ENCODE measurements at regions not wholly inside any gene's neighbourhood (a gene's known extent, or its start where the extent isn't known, plus 50 kb on each side); places are given as distances from the start of the nearest gene placed in this dataset.

- H3K4me3 ChIP-seq: no peak overlapping the region
- H3K4me1 ChIP-seq (ENCODE audit: insufficient read depth): no peaks in the 10 kb centered on the region
- DNase-seq: no peak
- H3K9me3 ChIP-seq: no peaks in the 10 kb centered on the region
- WGBS, 3 donors: 12 to 15% (median 14%) methylated on average over 2 of the region's 2 CpGs
- TF ChIP-seq, protein P1, sequence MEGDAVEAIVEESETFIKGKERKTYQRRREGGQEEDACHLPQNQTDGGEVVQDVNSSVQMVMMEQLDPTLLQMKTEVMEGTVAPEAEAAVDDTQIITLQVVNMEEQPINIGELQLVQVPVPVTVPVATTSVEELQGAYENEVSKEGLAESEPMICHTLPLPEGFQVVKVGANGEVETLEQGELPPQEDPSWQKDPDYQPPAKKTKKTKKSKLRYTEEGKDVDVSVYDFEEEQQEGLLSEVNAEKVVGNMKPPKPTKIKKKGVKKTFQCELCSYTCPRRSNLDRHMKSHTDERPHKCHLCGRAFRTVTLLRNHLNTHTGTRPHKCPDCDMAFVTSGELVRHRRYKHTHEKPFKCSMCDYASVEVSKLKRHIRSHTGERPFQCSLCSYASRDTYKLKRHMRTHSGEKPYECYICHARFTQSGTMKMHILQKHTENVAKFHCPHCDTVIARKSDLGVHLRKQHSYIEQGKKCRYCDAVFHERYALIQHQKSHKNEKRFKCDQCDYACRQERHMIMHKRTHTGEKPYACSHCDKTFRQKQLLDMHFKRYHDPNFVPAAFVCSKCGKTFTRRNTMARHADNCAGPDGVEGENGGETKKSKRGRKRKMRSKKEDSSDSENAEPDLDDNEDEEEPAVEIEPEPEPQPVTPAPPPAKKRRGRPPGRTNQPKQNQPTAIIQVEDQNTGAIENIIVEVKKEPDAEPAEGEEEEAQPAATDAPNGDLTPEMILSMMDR (IDR thresholded peaks at IDR 0.05): no peak
- TF ChIP-seq EP300 (IDR thresholded peaks at IDR 0.05) (no peak), POLR2A (IDR thresholded peaks at IDR 0.05) (no peak)
- H3K36me3 ChIP-seq: no peaks in the 10 kb centered on the region
- no peak overlapping the region for H3K27ac ChIP-seq
- intact Hi-C loops (cut with DNase I): no loop called here
- H3K27me3 ChIP-seq: no peaks in the 10 kb centered on the region
These were observed 176.5 kb upstream of the UBASH3B start for GRCh38 chr11:122478986-122479385.

DNA sequence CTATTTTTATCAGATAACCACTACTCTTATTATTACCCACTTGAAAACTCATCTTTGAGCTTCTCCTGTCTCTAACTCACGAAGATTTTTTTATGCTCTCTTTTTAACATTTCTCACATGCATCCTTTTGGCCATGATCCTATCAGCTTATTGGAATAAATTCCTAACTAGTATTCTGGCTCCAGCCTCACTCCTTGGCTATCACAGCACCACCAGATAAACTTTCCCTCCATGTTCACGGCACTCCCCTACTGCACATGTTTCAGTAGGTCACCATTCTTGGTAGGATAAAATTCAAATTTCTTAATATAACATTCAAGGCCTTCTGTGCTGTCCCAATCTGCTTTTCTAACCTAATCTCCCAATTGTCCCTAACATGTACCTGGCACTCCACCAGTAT lies 186.6 kb upstream of the UBASH3B start:
- TF ChIP-seq POLR2A (IDR thresholded peaks at IDR 0.05) (no peak), EP300 (IDR thresholded peaks at IDR 0.05) (no peak)
- TF ChIP-seq, protein P1 (IDR thresholded peaks at IDR 0.05): no peak
- H3K36me3 ChIP-seq: no peaks in the 10 kb centered on the region
- H3K9me3 ChIP-seq: no peaks in the 10 kb centered on the region
- no peak overlapping the region for H3K27ac ChIP-seq
- H3K27me3 ChIP-seq: no peaks in the 10 kb centered on the region
- WGBS, 3 donors: 25 to 28% (median 25%) methylated on average over 2 of the region's 2 CpGs
- DNase-seq: no peak
- intact Hi-C loops (cut with DNase I): no loop called here
- H3K4me3 ChIP-seq: no peak overlapping the region
- no peaks in the 10 kb centered on the region for H3K4me1 ChIP-seq (ENCODE audit: insufficient read depth)

DNA sequence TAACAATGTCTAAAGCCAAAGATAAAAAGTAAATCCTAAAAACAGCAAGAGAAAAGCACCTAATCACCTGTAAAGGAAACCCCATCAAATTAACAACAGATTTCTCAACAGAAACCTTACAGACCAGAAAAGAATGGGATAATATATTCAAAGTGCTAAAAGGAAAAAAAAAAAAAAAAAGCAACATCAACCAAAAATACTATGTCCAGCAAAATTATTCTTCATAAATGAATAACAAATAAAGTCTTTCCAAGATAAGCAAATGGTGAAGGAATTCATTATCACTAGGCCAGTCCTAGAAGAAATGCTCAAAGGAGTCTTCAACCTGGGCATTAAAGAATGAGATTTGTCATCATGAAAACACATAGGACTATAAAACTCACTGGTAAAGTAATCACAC lies 192.0 kb upstream of the UBASH3B start:
- H3K4me3 ChIP-seq: no peak overlapping the region
- no peak overlapping the region for H3K27ac ChIP-seq
- no peaks in the 10 kb centered on the region for H3K4me1 ChIP-seq (ENCODE audit: insufficient read depth)
- no peak for DNase-seq
- TF ChIP-seq EP300 (IDR thresholded peaks at IDR 0.05): no peak
- TF ChIP-seq, protein P1 (IDR thresholded peaks at IDR 0.05): no peak
- TF ChIP-seq POLR2A (IDR thresholded peaks at IDR 0.05): no peak
- H3K9me3 ChIP-seq: no peaks in the 10 kb centered on the region
- intact Hi-C loops (cut with DNase I): no loop called here
- no peaks in the 10 kb centered on the region for H3K36me3 ChIP-seq
- no peaks in the 10 kb centered on the region for H3K27me3 ChIP-seq

DNA sequence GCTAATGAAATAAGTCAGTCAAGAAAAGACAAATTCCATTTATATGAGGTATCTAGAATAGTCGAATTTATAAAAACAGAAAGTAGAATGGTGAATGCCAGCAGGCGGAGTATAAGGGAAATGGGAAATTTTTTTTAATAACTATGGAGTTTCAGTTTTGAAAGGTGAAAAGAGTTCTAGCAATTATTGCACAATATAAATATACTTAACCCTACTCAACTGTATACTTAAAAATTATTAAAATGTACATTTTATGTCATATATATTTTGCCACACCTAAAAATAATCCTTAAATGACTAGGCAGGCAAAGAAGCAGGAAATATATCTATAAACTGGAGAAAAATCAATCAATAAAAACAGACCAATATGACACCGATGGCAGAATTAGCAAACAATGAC lies 196.5 kb upstream of the UBASH3B start:
- DNase-seq: no peak
- Histone ChIP-seq H3K36me3 (no peaks in the 10 kb centered on the region), H3K27me3 (no peaks in the 10 kb centered on the region), H3K9me3 (no peaks in the 10 kb centered on the region), H3K27ac (no peak overlapping the region), H3K4me1 (ENCODE audit: insufficient read depth) (no peaks in the 10 kb centered on the region), H3K4me3 (no peak overlapping the region)
- intact Hi-C loops (cut with DNase I): no loop called here
- 61 to 79% (median 76%) methylated on average over 3 of the region's 3 CpGs for WGBS, 3 donors
- TF ChIP-seq EP300 (IDR thresholded peaks at IDR 0.05): no peak
- TF ChIP-seq, protein P1 (IDR thresholded peaks at IDR 0.05): no peak
- TF ChIP-seq POLR2A (IDR thresholded peaks at IDR 0.05): no peak

- WGBS, 3 donors: 69 to 81% (median 73%) methylated on average over 2 of the region's 2 CpGs
- H3K4me1 ChIP-seq (ENCODE audit: insufficient read depth): no peaks in the 10 kb centered on the region
- no peak overlapping the region for H3K4me3 ChIP-seq
- no peaks in the 10 kb centered on the region for H3K27me3 ChIP-seq
- H3K36me3 ChIP-seq: no peaks in the 10 kb centered on the region
- DNase-seq: no peak
- TF ChIP-seq, protein P1 (IDR thresholded peaks at IDR 0.05): no peak
- no peak for TF ChIP-seq EP300 (IDR thresholded peaks at IDR 0.05)
- TF ChIP-seq POLR2A (IDR thresholded peaks at IDR 0.05): no peak
- no peaks in the 10 kb centered on the region for H3K9me3 ChIP-seq
- no peak overlapping the region for H3K27ac ChIP-seq
- intact Hi-C loops (cut with DNase I): no loop called here
These were observed 201.9 kb upstream of the UBASH3B start for GRCh38 chr11:122453586-122453985.

All from ovary (tissue), 7 donors.